NCI-H1417 (cell line): ENCODE measurements at regions not wholly inside any gene's neighbourhood (a gene's known extent, or its start where the extent isn't known, plus 50 kb on each side); places are given as distances from the start of the nearest gene placed in this dataset.
A peak's percentile ranks its signal among the peaks of the same experiment; 100 is the strongest.
"Not testable (repeated sequence)": the region's sequence is repeated elsewhere in the genome, so short reads cannot be mapped to it uniquely, and the experiment has no call there.

Experiments
- DNase-seq, 3 experiments: peaks; one replicate each; lab custom pipeline; 2025; lab: John Stamatoyannopoulos, UW

DNA sequence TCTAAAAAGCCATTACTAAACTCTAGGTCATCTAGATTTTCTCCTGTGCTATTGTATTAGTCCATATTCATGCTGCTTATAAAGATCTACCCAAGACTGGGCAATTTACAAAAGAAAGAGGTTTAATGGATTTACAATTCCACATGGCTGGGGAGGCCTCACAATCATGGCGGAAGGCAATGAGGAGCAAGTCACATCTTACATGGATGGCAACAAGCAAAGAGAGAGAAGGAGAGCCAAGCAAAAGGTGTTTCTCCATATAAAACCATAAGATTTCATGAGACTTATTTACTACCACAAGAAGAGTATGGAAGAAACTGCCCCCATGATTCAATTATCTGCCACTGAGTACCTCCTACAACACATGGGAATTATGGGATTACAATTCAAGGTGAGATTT lies 69.6 kb upstream of the CCDC6 start:
- DNase-seq, result not testable (repeated sequence)

DNA sequence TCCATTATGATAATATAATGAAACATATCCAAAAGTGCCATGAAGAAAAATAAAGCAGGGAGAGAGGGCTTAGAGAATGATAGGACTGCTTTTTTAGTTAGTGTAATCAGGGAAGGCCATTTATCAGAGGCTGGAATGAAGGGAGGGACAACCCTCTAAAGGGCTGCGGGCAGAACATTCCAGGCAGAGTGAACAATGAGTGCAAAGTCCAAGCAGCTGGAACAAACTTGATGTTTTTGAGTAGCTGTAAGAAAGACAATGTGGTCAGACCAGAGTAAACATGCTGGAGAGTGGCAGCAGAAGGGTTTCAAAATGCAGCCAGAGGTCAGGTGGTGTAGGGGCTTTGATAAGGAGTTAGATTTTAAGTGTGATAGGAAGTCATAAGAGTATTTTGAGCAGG lies 65.6 kb upstream of the CCDC6 start:
- peak in 1 of 3 experiments; percentile 18 for DNase-seq

DNA sequence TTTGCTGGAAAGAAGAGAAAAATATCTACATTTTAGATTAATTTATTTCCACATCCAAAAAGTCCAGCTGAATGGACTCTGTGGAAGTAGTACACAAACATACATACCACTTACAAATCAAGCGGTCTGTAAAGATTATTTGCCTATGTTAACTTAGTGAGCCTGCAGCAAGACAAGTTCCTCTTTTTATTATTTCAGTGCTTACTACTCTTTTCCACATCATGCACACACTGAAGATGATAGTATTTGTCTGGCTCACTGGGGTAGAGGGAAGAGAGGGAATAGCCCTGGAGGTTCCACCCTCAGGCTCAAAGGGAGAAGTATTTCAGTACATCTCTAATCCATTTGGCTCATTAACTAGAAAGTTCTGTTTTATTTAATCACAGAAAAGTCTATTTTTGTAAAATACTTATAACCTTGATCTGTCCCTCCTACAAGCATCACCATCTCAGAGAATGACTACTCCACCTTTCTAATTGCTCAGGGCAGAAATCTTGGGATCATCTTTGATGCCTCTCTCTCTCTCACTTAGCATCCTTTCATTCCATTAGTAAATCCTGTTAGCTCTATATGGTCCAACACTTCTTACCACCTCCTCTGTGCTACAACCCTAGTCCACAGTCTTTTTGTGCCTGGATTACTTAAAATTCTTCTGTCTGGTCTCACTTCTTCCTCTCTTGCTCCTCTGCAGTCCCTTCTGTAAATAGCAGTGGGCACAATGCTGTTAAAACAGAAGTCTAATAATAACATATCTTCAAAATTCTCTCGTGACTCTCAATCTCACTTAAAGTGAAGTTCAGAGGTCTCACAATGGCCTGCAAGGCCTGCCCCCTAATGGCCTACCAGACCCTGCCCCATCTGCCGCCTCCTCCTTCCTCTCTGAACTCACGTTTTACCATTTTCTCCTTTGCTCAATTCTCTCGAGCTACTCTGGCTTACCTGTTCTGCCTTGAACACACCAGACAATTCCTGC lies 64.3 kb upstream of the CCDC6 start:
- no peak for DNase-seq

DNA sequence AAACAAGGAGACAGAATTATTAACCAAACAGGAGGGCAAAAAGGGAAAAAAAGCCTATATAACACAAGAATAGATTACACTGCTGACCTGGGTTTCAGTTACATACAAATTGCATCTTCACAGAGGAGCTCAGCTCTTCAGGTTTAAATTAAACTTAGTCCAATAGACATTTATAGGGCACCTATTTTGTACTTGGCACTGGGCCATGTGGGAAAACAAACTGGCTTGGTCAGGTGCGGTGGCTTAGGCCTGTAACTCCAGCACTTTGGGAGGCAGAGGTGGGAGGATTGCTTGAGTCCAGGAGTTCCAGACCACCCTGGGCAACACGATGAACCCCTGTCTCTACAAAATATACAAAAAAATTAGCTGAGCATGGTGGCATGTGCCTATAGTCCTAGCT lies 62.3 kb upstream of the CCDC6 start:
- peak in 1 of 3 experiments; percentile 20 for DNase-seq

DNA sequence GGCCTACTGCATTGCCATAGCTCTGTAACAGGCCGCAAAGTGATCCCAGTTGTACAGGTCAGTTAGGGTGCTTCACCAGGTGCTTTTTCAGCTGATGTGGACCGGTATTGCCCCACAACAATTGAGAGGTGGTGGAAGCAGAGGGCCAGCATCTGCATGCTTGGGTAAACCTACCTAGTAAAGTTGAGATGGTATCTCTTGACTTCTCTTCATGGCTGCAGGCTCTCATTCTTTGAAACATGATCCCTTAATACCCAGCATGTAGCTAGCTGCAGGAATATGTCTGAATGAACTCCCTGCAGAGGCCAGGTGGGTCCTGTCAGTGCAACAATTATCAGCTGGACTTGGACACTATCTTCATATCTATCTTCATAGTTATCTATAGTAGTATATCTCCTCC lies 60.7 kb upstream of the CCDC6 start:
- DNase-seq, result peak in 2 of 3 experiments; percentile 30 to 53

DNA sequence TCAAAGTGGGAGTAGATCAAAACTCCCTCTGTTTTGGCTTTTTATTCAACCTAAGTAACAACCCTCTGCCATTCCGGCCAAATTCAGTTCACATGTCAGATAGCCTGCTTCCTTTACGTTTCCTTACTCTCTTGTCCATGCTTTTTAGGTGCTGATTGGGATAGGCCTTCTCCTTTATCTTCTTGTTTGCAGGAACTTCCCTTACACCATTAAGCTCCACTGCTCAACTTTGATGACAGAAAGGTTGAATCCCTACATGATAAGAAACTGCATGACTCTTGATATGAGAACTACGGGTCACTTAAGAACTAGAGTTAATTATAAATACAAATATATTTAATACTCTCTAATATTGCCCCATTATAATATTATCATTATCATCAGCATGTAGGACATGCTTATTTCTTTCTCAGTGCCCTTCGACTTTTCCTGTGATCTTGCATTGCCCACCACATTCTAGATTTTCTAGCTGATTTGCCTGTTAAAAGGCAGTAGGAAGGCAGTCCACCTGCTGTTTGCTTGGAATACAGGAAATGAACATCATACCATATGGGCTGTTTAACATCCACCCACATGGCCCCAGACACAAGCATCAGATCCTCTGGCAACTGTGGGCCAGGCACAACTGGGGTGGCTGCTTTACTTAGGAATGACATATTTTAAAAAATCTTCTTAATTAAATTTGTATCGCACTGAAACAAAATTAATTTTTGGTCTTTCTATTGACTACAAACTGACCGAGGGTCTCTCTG lies 59.7 kb upstream of the CCDC6 start:
- DNase-seq, result no peak

DNA sequence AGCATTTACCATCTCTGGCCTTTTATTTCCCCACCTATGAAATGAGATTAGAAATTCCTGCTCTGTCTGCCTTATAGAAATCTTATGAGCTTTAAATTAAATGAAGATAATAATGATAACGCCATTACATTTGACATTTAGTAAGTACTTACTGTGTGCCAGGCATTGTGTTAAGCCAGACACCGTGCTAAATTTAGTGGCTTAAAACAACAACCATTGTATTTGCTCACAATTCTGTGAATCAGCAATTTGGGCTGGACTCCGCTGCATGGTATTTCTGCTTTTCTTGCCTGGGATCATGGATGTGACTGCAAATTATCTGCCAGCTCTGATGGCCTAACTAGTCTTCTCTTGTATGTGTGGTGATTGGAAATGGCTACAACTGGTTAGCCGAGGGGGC lies 56.4 kb upstream of the CCDC6 start:
- peak in 1 of 3 experiments; percentile 1 for DNase-seq

DNA sequence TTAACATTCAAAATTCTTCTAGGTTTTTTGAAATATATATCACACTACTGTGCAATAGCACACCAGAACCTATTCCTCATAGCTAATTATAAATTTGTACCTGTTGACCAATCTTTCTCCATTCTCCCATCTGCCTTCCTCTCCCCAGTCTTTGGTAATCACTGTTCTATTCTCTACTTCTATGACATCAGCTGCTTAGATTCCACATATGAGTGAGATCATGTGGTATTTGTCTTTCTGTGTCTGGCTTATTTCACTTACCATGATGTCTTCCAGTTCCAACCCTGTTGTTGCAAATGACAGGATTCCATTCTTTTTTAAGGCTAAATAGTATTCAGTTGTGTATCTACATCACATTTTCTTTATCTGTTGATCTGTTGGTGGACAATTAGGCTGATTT lies 54.4 kb upstream of the CCDC6 start:
- peak in 1 of 3 experiments; percentile 1 for DNase-seq

DNA sequence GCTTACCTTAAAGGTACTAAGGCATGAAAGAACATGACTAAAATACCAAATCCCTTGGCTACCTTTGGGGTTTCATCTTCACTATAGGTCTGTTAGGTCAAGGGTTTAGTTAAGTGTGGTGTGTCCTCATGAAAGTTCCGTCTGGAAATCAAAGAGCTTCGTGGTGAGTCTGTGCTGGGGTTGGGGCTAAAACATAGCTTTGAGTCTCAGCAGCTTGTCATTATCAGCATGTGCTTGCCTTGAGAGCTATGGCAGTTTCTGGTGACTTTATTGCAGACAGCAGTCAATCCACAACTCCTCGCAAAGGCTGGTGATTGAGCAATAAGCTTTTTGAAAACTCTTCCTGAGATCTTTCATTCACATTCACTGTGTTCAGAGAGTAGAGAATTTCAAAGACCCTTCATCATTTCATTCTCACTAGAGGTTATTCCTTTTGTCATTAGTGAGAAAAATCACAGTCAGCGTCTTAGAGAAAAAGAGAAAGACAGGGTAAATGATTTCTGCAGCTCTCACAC lies 53.2 kb upstream of the CCDC6 start:
- DNase-seq, result no peak

DNA sequence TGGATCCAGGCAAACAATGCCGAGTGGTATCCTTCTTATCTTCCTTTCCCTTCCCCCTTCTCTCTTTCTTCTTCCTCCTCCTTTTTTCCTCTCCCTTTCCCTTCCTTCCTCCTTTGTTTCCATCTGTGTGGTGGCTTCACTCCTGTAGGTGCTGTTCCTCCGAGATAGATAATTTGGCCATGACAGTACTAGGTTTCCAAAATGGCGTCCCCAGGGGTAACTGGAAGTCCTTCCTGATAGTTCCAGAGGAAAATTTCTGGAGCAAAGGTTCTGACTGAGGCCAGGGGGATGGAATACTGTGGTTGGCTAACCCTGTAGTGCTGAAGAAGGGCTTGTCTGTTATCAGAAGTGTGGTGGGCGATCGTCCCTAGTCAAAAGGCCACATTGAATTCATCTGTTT lies 52.5 kb upstream of the CCDC6 start:
- no peak for DNase-seq

DNA sequence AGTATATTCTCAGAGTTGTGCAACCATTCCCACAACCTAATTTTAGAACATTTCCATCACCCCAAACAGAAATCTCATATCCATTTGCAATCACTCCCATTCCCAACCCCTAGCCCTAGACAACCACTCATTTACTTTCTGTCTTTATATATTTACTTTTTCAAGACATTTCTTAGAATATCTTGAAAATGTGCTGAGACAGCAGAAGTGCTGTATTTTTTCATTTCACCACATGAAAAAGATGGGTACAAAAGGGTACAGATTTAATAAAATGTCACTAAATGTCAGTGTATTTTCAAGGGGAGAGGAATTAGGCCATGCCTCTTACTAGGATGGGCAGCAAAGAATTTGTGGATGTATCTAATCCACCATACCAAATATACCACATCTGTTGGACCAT lies 51.6 kb upstream of the CCDC6 start:
- DNase-seq, result no peak
